ENCODE measurements at regions not wholly inside any gene's neighbourhood (a gene's known extent, or its start where the extent isn't known, plus 50 kb on each side); places are given as distances from the start of the nearest gene placed in this dataset.

- H3K4me1 ChIP-seq, result peaks cover 0 to 10% of the 10 kb centered on the region in 2 donors
- no peak for DNase-seq
- no peaks in the 10 kb centered on the region for H3K27me3 ChIP-seq
- H3K27ac ChIP-seq, result peak overlapping the region; percentile 59 to 73
- H3K9me3 ChIP-seq, result no peaks in the 10 kb centered on the region
- H3K36me3 ChIP-seq, result no peaks in the 10 kb centered on the region
- intact Hi-C loops (cut with DNase I; ENCODE audit: low total_unique reads), result no loop called here
- no peak overlapping the region for H3K4me3 ChIP-seq
- TF ChIP-seq, protein P1, sequence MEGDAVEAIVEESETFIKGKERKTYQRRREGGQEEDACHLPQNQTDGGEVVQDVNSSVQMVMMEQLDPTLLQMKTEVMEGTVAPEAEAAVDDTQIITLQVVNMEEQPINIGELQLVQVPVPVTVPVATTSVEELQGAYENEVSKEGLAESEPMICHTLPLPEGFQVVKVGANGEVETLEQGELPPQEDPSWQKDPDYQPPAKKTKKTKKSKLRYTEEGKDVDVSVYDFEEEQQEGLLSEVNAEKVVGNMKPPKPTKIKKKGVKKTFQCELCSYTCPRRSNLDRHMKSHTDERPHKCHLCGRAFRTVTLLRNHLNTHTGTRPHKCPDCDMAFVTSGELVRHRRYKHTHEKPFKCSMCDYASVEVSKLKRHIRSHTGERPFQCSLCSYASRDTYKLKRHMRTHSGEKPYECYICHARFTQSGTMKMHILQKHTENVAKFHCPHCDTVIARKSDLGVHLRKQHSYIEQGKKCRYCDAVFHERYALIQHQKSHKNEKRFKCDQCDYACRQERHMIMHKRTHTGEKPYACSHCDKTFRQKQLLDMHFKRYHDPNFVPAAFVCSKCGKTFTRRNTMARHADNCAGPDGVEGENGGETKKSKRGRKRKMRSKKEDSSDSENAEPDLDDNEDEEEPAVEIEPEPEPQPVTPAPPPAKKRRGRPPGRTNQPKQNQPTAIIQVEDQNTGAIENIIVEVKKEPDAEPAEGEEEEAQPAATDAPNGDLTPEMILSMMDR (IDR thresholded peaks at IDR 0.05), result no peak
- TF ChIP-seq POLR2A (IDR thresholded peaks at IDR 0.05), result no peak
Measured at GRCh38 chr7:33781796-33782195, 123.5 kb upstream of the BMPER start.

DNA sequence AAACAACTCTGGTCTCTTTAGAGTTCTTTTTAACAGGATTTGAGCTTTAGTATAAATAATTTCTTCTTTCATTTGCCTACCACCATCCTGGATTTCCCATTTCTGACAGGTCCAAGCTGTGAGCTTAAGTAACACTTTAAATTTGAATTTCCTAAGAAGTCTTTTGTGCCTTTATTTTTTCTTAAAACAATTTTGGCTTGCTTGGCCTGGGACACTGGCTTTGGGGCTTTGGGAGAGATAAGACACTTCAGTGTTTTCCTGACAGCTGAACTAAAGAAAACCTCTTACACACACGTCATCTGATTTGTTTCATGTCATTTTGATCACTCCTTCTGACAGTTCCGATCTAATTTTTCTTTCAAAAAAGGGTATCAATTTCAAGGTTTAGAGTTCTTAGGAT lies 121.3 kb upstream of the BMPER start:
- H3K4me1 ChIP-seq, result peaks cover 0 to 10% of the 10 kb centered on the region in 2 donors
- intact Hi-C loops (cut with DNase I; ENCODE audit: low total_unique reads), result no loop called here
- no peaks in the 10 kb centered on the region for H3K9me3 ChIP-seq
- H3K27ac ChIP-seq, result no peak overlapping the region
- TF ChIP-seq, protein P1 (IDR thresholded peaks at IDR 0.05), result no peak
- TF ChIP-seq POLR2A (IDR thresholded peaks at IDR 0.05), result no peak
- no peak overlapping the region for H3K4me3 ChIP-seq
- H3K27me3 ChIP-seq, result no peaks in the 10 kb centered on the region
- H3K36me3 ChIP-seq, result no peaks in the 10 kb centered on the region
- no peak for DNase-seq

DNA sequence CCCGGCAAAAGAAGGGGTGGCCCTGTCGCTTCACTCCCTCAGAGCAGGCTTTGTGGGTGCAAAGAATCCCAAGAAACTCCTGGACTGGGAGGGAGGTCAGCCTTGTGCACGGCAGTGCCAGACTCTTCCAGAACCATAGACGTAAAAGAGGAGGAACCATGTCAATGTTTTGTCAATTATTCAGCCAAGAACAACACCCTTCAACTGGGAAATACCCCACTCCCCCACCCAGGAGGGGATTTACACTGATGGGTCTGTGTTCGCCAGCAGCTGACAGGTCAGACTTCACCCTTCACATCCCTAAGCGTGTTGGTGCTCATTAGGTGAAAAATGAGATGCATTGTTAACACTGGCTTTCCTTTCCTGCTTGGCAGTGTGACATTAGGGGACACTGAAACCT lies 116.8 kb upstream of the BMPER start:
- intact Hi-C loops (cut with DNase I; ENCODE audit: low total_unique reads), result no loop called here
- no peak for TF ChIP-seq POLR2A (IDR thresholded peaks at IDR 0.05)
- TF ChIP-seq, protein P1 (IDR thresholded peaks at IDR 0.05), result no peak
- Histone ChIP-seq H3K4me3 (no peak overlapping the region), H3K27ac (no peak overlapping the region), H3K27me3 (no peaks in the 10 kb centered on the region), H3K36me3 (no peaks in the 10 kb centered on the region), H3K4me1 (no peaks in the 10 kb centered on the region), H3K9me3 (no peaks in the 10 kb centered on the region)
- DNase-seq, result no peak

- H3K36me3 ChIP-seq, result no peaks in the 10 kb centered on the region
- no peaks in the 10 kb centered on the region for H3K9me3 ChIP-seq
- DNase-seq, result no peak
- TF ChIP-seq, protein P1 (IDR thresholded peaks at IDR 0.05), result no peak
- TF ChIP-seq POLR2A (IDR thresholded peaks at IDR 0.05), result no peak
- no peak overlapping the region for H3K4me3 ChIP-seq
- intact Hi-C loops (cut with DNase I; ENCODE audit: low total_unique reads), result no loop called here
- no peaks in the 10 kb centered on the region for H3K27me3 ChIP-seq
- no peak overlapping the region for H3K27ac ChIP-seq
- no peaks in the 10 kb centered on the region for H3K4me1 ChIP-seq
Measured at GRCh38 chr7:33789871-33790630, 115.3 kb upstream of the BMPER start.

- H3K36me3 ChIP-seq, result no peaks in the 10 kb centered on the region
- no peaks in the 10 kb centered on the region for H3K4me1 ChIP-seq
- intact Hi-C loops (cut with DNase I; ENCODE audit: low total_unique reads), result no loop called here
- DNase-seq, result no peak
- no peak overlapping the region for H3K4me3 ChIP-seq
- no peaks in the 10 kb centered on the region for H3K9me3 ChIP-seq
- H3K27me3 ChIP-seq, result no peaks in the 10 kb centered on the region
- no peak overlapping the region for H3K27ac ChIP-seq
- TF ChIP-seq, protein P1 (IDR thresholded peaks at IDR 0.05), result no peak
- TF ChIP-seq POLR2A (IDR thresholded peaks at IDR 0.05), result no peak
Measured at GRCh38 chr7:33790746-33791145, 114.6 kb upstream of the BMPER start.
